Testis (tissue), 2 donors: ENCODE measurements at regions not wholly inside any gene's neighbourhood (a gene's known extent, or its start where the extent isn't known, plus 50 kb on each side); places are given as distances from the start of the nearest gene placed in this dataset.

Experiments
- POLR2A ChIP-seq: fragments of 450-650 bp; IDR thresholded peaks from one replicate; pipeline ENCODE4 v1.6.1; 2017; ENCODE audit warnings: antibody characterized with exemption, mild to moderate bottlenecking, moderate library complexity
- TF ChIP-seq, protein P1 (sequence below), 3 experiments: fragments of 450-650 bp in 2 of 3; fragments of 200-600 bp in 1 of 3; sonication (generic) in 1 of 3; IDR thresholded peaks; one replicate each; pipeline ENCODE4 v1.5.1; 2016 to 2019; ENCODE audit warnings: antibody characterized with exemption in 3 of 3, mild to moderate bottlenecking in 2 of 3, moderate library complexity in 1 of 3

DNA sequence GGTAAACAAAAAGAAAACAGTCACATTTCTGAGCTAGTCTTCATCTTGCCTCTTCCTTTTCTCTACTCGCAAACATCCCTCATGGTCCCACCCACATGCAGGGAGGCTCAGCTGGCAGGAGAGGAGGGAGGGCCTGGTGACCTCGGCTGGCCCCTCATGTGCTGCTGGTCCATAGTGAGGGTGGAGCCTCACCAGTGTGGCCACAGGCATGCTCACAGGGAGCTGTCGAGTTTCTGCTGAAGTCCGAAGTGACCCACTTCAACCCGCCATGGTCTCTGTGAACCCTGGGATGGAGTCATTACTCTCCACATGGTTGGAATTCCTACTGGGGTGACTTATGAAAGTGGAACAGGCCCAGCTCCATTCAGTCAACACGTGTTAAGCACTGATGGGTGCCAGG lies 253.4 kb downstream of the RHOU start:
- TF ChIP-seq POLR2A, result no peak
- TF ChIP-seq, protein P1, sequence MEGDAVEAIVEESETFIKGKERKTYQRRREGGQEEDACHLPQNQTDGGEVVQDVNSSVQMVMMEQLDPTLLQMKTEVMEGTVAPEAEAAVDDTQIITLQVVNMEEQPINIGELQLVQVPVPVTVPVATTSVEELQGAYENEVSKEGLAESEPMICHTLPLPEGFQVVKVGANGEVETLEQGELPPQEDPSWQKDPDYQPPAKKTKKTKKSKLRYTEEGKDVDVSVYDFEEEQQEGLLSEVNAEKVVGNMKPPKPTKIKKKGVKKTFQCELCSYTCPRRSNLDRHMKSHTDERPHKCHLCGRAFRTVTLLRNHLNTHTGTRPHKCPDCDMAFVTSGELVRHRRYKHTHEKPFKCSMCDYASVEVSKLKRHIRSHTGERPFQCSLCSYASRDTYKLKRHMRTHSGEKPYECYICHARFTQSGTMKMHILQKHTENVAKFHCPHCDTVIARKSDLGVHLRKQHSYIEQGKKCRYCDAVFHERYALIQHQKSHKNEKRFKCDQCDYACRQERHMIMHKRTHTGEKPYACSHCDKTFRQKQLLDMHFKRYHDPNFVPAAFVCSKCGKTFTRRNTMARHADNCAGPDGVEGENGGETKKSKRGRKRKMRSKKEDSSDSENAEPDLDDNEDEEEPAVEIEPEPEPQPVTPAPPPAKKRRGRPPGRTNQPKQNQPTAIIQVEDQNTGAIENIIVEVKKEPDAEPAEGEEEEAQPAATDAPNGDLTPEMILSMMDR (IDR thresholded peaks at IDR 0.05), result no peak
